H1 (cell line): ENCODE measurements at regions not wholly inside any gene's neighbourhood (a gene's known extent, or its start where the extent isn't known, plus 50 kb on each side); places are given as distances from the start of the nearest gene placed in this dataset.
A peak's percentile ranks its signal among the peaks of the same experiment; 100 is the strongest.

Source experiments
- CTCF ChIA-PET: fragments of 300-600 bp; sonication (Branson Sonifier 250); formaldehyde crosslinking; loops from one replicate; lab custom pipeline; 2021; ENCODE audit not compliant: partially characterized antibody; lab: Charles Lee
- POLR2A ChIA-PET: fragments of 300-600 bp; sonication (Branson Sonifier 250); formaldehyde crosslinking; loops from one replicate; lab custom pipeline; 2021; ENCODE audit warnings: inconsistent platforms; ENCODE audit not compliant: partially characterized antibody; lab: Charles Lee
- DNase-seq, 2 experiments: peaks; one replicate each; pipeline versions ENCODE4 v3.0.0 to v3.0.0-alpha.2; 2010 to 2022; ENCODE audit warnings: low spot score in 2 of 2, low read depth in 1 of 2, mixed read lengths in 1 of 2
- FAIRE-seq: peaks from 2 replicates; lab custom pipeline; 2011; peaks lifted over from hg19 to GRCh38; lab: Jason Lieb, UNC
- H2AFZ ChIP-seq: 2 replicates; pipeline ENCODE4 v1.8.1; 2012; ENCODE audit warnings: low read length, inconsistent platforms
- H2AK5ac ChIP-seq: 2 replicates; pipeline ENCODE4 v1.6.1; 2013; ENCODE audit warnings: low read depth, low read length
- H2BK120ac ChIP-seq: replicated peaks from 2 replicates; pipeline ENCODE3; 2013; ENCODE audit warnings: low read depth, low read length, inconsistent platforms
- H2BK12ac ChIP-seq: 2 replicates; pipeline ENCODE4 v1.6.1; 2013; ENCODE audit warnings: low read depth, low read length
- H2BK15ac ChIP-seq: 2 replicates; pipeline ENCODE4 v1.6.1; 2013; ENCODE audit warnings: low read length
- H2BK20ac ChIP-seq: 2 replicates; pipeline ENCODE4 v1.6.1; 2013; ENCODE audit warnings: low read length
- H2BK5ac ChIP-seq: 2 replicates; pipeline ENCODE4 v1.6.1; 2013; ENCODE audit warnings: low read depth, low read length
- H3K14ac ChIP-seq: 2 replicates; pipeline ENCODE4 v1.6.1; 2013; ENCODE audit warnings: inconsistent platforms; ENCODE audit not compliant: insufficient read length
- H3K18ac ChIP-seq: 2 replicates; pipeline ENCODE4 v1.6.1; 2013; ENCODE audit warnings: low read length; ENCODE audit errors: extremely low read depth
- H3K23ac ChIP-seq: 2 replicates; pipeline ENCODE4 v1.6.1; 2013; ENCODE audit warnings: inconsistent platforms; ENCODE audit not compliant: insufficient read length
- H3K23me2 ChIP-seq: 2 replicates; pipeline ENCODE4 v1.6.1; 2013; ENCODE audit warnings: low read depth, low read length
- H3K27ac ChIP-seq: 2 replicates; pipeline ENCODE4 v1.6.1; 2011; ENCODE audit warnings: low read depth, low read length, inconsistent platforms
- H3K27me3 ChIP-seq, 4 experiments: replicated peaks in 1 of 4; 1 replicate in 1 of 4; 2 replicates in 3 of 4; pipeline versions ENCODE4 v1.6.1 to v1.8.1; 2011 to 2013; ENCODE audit warnings: low read length in 3 of 4, mild to moderate bottlenecking in 3 of 4, inconsistent platforms in 2 of 4, mixed read lengths in 2 of 4, moderate library complexity in 1 of 4; ENCODE audit not compliant: control insufficient read depth in 3 of 4, insufficient read depth in 3 of 4; ENCODE audit errors: extremely low read depth in 1 of 4
- H3K36me3 ChIP-seq, 4 experiments: 2 replicates each; pipeline versions ENCODE4 v1.6.1 to v1.8.1; 2011 to 2013; ENCODE audit warnings: mild to moderate bottlenecking in 4 of 4, low read length in 3 of 4, moderate library complexity in 2 of 4, control low read depth in 1 of 4, inconsistent platforms in 1 of 4; ENCODE audit not compliant: insufficient read depth in 4 of 4, control insufficient read depth in 2 of 4
- H3K4ac ChIP-seq: replicated peaks from 2 replicates; pipeline ENCODE3; 2013; ENCODE audit warnings: low read length, low read depth, mixed read lengths, inconsistent platforms; ENCODE audit not compliant: insufficient read length
- H3K4me1 ChIP-seq, 4 experiments: replicated peaks in 1 of 4; 1 replicate in 1 of 4; 2 replicates in 3 of 4; pipeline versions ENCODE4 v1.6.1 to v1.8.1; 2011 to 2013; ENCODE audit warnings: low read length in 3 of 4, inconsistent platforms in 2 of 4, mixed read lengths in 1 of 4; ENCODE audit not compliant: insufficient read depth in 4 of 4, control insufficient read depth in 3 of 4
- H3K4me2 ChIP-seq, 2 experiments: 2 replicates each; pipeline versions ENCODE4 v1.6.1 to v1.8.1; 2011 to 2013; ENCODE audit warnings: low read depth in 2 of 2, low read length in 2 of 2, control low read depth in 1 of 2, inconsistent platforms in 1 of 2, mild to moderate bottlenecking in 1 of 2; ENCODE audit not compliant: insufficient read depth in 1 of 2
- H3K4me3 ChIP-seq, 4 experiments: fragments of 200-600, 300-600 bp in 1 of 4; sonication (generic), shearing (Covaris generic), sonication (Bioruptor Twin) in 1 of 4; 2 replicates each; pipeline versions ENCODE4 v1.5.1 to v1.8.1; 2011 to 2016; ENCODE audit warnings: low read length in 4 of 4, low read depth in 3 of 4, control low read depth in 2 of 4, inconsistent platforms in 2 of 4, mild to moderate bottlenecking in 2 of 4, mixed read lengths in 1 of 4, moderate library complexity in 1 of 4; ENCODE audit not compliant: insufficient read depth in 2 of 4; ENCODE audit errors: extremely low read depth in 1 of 4
- H3K56ac ChIP-seq: replicated peaks from 2 replicates; pipeline ENCODE3; 2013; ENCODE audit warnings: low read depth, mild to moderate bottlenecking, mixed read lengths, low read length, inconsistent platforms; ENCODE audit not compliant: insufficient read length
- H3K79me1 ChIP-seq: 2 replicates; pipeline ENCODE4 v1.6.1; 2013; ENCODE audit warnings: low read depth, low read length, control low read depth
- H3K79me2 ChIP-seq, 2 experiments: 2 replicates each; pipeline versions ENCODE4 v1.6.1 to v1.8.1; 2012 to 2013; ENCODE audit warnings: low read length in 2 of 2, mild to moderate bottlenecking in 2 of 2, inconsistent platforms in 1 of 2; ENCODE audit not compliant: insufficient read depth in 2 of 2, control insufficient read depth in 1 of 2
- H3K9ac ChIP-seq, 4 experiments: replicated peaks in 1 of 4; 1 replicate in 1 of 4; 2 replicates in 3 of 4; pipeline versions ENCODE4 v1.6.1 to v1.8.1; 2011 to 2013; ENCODE audit warnings: low read depth in 3 of 4, low read length in 3 of 4, control low read depth in 2 of 4, mild to moderate bottlenecking in 2 of 4, moderate library complexity in 2 of 4, inconsistent platforms in 1 of 4; ENCODE audit errors: extremely low read depth in 1 of 4
- H3K9me3 ChIP-seq, 2 experiments: 2 replicates each; pipeline versions ENCODE4 v1.6.1 to v1.8.1; 2012 to 2013; ENCODE audit warnings: mild to moderate bottlenecking in 2 of 2, moderate library complexity in 2 of 2, control low read depth in 1 of 2, inconsistent platforms in 1 of 2, low read depth in 1 of 2, low read length in 1 of 2, mixed read lengths in 1 of 2; ENCODE audit not compliant: insufficient read depth in 2 of 2
- H4K20me1 ChIP-seq, 2 experiments: replicated peaks in 1 of 2; 2 replicates each; pipeline versions ENCODE3 to v1.8.1; 2011 to 2013; ENCODE audit warnings: inconsistent platforms in 2 of 2, low read length in 2 of 2, mild to moderate bottlenecking in 1 of 2; ENCODE audit not compliant: insufficient read depth in 2 of 2, control insufficient read depth in 1 of 2
- H4K5ac ChIP-seq: 2 replicates; pipeline ENCODE4 v1.6.1; 2013; ENCODE audit warnings: low read length, low read depth, mixed read lengths, inconsistent platforms; ENCODE audit not compliant: insufficient read length
- H4K8ac ChIP-seq: 2 replicates; pipeline ENCODE4 v1.8.0; 2013; ENCODE audit warnings: mild to moderate bottlenecking, moderate library complexity, low read length, inconsistent platforms; ENCODE audit not compliant: insufficient read depth; ENCODE audit errors: extremely low read depth
- H4K91ac ChIP-seq: replicated peaks from 2 replicates; pipeline ENCODE3; 2013; ENCODE audit warnings: low read length, mixed read lengths, inconsistent platforms; ENCODE audit not compliant: insufficient read length
- CHD2 ChIP-seq: IDR thresholded peaks from 2 replicates; pipeline ENCODE4 v1.6.1; 2012; ENCODE audit warnings: low read length, improper control_type of control experiment
- FOSL1 ChIP-seq: IDR thresholded peaks from 2 replicates; pipeline ENCODE4 v1.6.1; 2011; ENCODE audit warnings: mild to moderate bottlenecking, low read depth, low read length, moderate library complexity; ENCODE audit not compliant: insufficient read depth
- JUND ChIP-seq: IDR thresholded peaks from 2 replicates; pipeline ENCODE4 v1.6.1; 2011; ENCODE audit warnings: mild to moderate bottlenecking, improper control_type of control experiment, low read length
- NRF1 ChIP-seq: IDR thresholded peaks from 2 replicates; pipeline ENCODE4 v1.6.1; 2011; ENCODE audit warnings: mild to moderate bottlenecking, low read depth, low read length, improper control_type of control experiment
- RFX5 ChIP-seq: IDR thresholded peaks from 2 replicates; pipeline ENCODE4 v1.6.1; 2011; ENCODE audit warnings: low read depth, low read length, improper control_type of control experiment, borderline replicate concordance
- SP4 ChIP-seq: IDR thresholded peaks from 2 replicates; pipeline ENCODE4 v1.6.1; 2012; ENCODE audit warnings: low read length, inconsistent platforms
- WGBS, 2 experiments: shearing (Covaris generic) in 1 of 2; methylation state at CpG; one replicate each; pipeline versions ENCODE4 v1.1.6 to v1.1.7; 2013 to 2015; ENCODE audit warnings: low lambda C conversion rate in 2 of 2, mixed read lengths in 2 of 2, inconsistent platforms in 1 of 2, low coverage in 1 of 2, missing lambda C conversion rate in 1 of 2; ENCODE audit not compliant: insufficient replicate concordance in 2 of 2, insufficient coverage in 1 of 2, insufficient read length in 1 of 2; ENCODE audit errors: extremely low coverage in 1 of 2, missing lambda C conversion rate in 1 of 2; 5-methylcytosine and 5-hydroxymethylcytosine counted together

DNA sequence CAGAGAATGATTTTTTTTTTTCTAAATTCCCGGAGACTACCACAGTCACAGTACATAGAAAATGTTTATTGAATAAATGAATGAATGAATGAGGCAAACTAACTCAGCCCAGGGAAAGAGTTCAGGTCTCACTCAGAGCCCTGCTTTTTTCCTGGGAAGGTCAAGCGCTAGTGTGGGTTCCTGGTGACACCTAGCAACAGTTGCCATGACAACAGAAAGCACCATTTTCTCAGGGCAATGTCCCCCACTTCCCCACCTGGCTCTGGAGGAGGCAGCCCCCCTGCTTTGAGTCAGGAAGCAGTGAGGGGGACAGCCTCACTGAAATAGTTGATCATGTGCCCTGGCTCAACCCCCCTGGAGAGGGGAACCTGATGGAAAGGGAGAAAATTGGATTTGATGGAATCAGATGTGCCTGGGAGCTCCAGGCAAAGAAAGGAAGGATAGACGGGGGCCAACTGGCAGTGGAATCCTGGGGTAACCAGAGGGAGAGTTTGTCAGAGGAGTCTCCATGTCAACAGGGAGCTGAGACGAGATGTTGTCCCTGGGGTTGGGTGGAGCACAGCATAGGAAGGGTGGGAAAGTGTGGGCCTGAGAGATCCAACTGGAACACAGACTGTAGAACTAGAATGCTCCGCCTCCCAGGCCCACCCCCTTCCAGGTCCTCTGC, 242.2 kb upstream of the CCL2 start:
- Histone ChIP-seq H2BK12ac (no peak overlapping the region), H3K9me3 (peaks cover 0 to 2% of the 10 kb centered on the region in 2 experiments; a peak in 1 of 4 replicates), H4K5ac (no peak overlapping the region), H3K27me3 (no peaks in the 10 kb centered on the region), H3K4me3 (no peak overlapping the region), H3K79me1 (no peaks in the 10 kb centered on the region), H2AFZ (no peak overlapping the region), H2BK5ac (no peak overlapping the region), H2BK20ac (no peak overlapping the region), H4K91ac (no peak overlapping the region), H4K20me1 (no peaks in the 10 kb centered on the region), H3K9ac (no peak overlapping the region), H2AK5ac (no peak overlapping the region), H3K27ac (no peak overlapping the region), H4K8ac (no peak overlapping the region), H2BK120ac (no peak overlapping the region), H3K56ac (no peak overlapping the region), H3K4me2 (no peak overlapping the region), H3K14ac (no peak overlapping the region), H3K36me3 (no peaks in the 10 kb centered on the region), H3K18ac (no peak overlapping the region), H2BK15ac (no peak overlapping the region), H3K4ac (no peak overlapping the region), H3K23me2 (peaks cover 4% of the 10 kb centered on the region; the same call in 1 of the 2 replicates), H3K23ac (no peak overlapping the region), H3K4me1 (no peaks in the 10 kb centered on the region), H3K79me2 (no peaks in the 10 kb centered on the region)
- no peak for FAIRE-seq
- TF ChIP-seq RFX5, result 0 out of 2 replicates have a peak, but pooled peaks have one; percentile 15
- no peak for TF ChIP-seq NRF1
- TF ChIP-seq FOSL1, result no peak
- TF ChIP-seq JUND, result no peak
- no peak for TF ChIP-seq CHD2
- no peak for TF ChIP-seq SP4
- peak in 1 of 2 experiments; percentile 46 for DNase-seq
- 91% methylated on average over 5 of the region's 5 CpGs; no CpG with 5 or more reads in 1 of the 2 experiments for WGBS, 2 experiments
- CTCF ChIA-PET, result no interaction called here
- POLR2A ChIA-PET, result no interaction called here
